ENCODE measurements at regions not wholly inside any gene's neighbourhood (a gene's known extent, or its start where the extent isn't known, plus 50 kb on each side); places are given as distances from the start of the nearest gene placed in this dataset.
A peak's percentile ranks its signal among the peaks of the same experiment; 100 is the strongest.

DNA sequence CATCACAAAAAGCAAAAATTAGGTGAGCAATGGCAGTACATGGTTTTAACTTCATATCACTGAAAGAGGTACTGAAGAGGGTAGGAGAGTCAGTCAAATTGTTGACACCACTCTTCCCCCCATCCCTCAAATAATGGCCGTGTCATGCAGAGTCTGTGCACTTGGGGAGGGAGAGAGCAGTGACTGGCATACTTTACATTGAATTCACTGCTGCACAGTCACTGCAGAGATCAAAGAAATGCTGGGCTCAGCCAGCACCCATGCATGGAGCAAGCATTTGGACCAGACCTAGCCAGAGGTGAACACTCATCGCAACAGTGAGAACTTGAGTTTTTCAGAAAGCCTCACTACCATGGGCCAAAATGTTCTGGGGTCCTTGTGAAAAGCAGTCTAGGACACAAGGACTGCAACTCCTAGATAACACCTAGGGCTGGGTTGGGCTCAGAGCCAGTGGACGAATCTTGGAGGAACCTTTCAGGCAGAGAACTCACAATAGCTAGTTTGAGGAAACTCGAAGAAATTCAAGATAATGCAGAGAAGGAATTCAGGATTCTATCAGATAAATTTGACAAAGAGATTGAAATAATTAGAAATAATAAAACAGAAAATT lies 112.9 kb downstream of the NR4A2 start (continued):
- TF ChIP-seq, protein P1, sequence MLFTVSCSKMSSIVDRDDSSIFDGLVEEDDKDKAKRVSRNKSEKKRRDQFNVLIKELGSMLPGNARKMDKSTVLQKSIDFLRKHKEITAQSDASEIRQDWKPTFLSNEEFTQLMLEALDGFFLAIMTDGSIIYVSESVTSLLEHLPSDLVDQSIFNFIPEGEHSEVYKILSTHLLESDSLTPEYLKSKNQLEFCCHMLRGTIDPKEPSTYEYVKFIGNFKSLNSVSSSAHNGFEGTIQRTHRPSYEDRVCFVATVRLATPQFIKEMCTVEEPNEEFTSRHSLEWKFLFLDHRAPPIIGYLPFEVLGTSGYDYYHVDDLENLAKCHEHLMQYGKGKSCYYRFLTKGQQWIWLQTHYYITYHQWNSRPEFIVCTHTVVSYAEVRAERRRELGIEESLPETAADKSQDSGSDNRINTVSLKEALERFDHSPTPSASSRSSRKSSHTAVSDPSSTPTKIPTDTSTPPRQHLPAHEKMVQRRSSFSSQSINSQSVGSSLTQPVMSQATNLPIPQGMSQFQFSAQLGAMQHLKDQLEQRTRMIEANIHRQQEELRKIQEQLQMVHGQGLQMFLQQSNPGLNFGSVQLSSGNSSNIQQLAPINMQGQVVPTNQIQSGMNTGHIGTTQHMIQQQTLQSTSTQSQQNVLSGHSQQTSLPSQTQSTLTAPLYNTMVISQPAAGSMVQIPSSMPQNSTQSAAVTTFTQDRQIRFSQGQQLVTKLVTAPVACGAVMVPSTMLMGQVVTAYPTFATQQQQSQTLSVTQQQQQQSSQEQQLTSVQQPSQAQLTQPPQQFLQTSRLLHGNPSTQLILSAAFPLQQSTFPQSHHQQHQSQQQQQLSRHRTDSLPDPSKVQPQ (CRISPR knock-in tag; IDR thresholded peaks at IDR 0.05; ENCODE audit: borderline replicate concordance): no peak
- no peak for TF ChIP-seq GATAD2A (IDR thresholded peaks at IDR 0.05)
- no peak for TF ChIP-seq ZNF347 (CRISPR knock-in tag; IDR thresholded peaks at IDR 0.05; ENCODE audit: low read depth)
- peak; percentile 22; the same call in 1 of the 2 replicates for TF ChIP-seq TAL1 (IDR thresholded peaks at IDR 0.05)
- TF ChIP-seq FOXA3 (CRISPR knock-in tag; conservative IDR thresholded peaks at IDR 0.05 in 1 of 2, IDR thresholded peaks at IDR 0.05 in 1 of 2): no peak
- TF ChIP-seq MECOM (CRISPR knock-in tag; IDR thresholded peaks at IDR 0.05): no peak
- TF ChIP-seq, protein P2, sequence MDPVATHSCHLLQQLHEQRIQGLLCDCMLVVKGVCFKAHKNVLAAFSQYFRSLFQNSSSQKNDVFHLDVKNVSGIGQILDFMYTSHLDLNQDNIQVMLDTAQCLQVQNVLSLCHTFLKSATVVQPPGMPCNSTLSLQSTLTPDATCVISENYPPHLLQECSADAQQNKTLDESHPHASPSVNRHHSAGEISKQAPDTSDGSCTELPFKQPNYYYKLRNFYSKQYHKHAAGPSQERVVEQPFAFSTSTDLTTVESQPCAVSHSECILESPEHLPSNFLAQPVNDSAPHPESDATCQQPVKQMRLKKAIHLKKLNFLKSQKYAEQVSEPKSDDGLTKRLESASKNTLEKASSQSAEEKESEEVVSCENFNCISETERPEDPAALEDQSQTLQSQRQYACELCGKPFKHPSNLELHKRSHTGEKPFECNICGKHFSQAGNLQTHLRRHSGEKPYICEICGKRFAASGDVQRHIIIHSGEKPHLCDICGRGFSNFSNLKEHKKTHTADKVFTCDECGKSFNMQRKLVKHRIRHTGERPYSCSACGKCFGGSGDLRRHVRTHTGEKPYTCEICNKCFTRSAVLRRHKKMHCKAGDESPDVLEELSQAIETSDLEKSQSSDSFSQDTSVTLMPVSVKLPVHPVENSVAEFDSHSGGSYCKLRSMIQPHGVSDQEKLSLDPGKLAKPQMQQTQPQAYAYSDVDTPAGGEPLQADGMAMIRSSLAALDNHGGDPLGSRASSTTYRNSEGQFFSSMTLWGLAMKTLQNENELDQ (CRISPR knock-in tag; IDR thresholded peaks at IDR 0.05; ENCODE audit: borderline replicate concordance): no peak
- no peak for TF ChIP-seq RFX1 (IDR thresholded peaks at IDR 0.05)
- TF ChIP-seq, protein P3, sequence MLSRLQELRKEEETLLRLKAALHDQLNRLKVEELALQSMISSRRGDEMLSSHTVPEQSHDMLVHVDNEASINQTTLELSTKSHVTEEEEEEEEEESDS (CRISPR knock-in tag; IDR thresholded peaks at IDR 0.05): no peak
- TF ChIP-seq SPI1 (IDR thresholded peaks at IDR 0.05; ENCODE audit: borderline replicate concordance, low read depth, low read length): no peak
- no peak for TF ChIP-seq OTX1 (CRISPR knock-in tag; IDR thresholded peaks at IDR 0.05)
- TF ChIP-seq, protein P4, sequence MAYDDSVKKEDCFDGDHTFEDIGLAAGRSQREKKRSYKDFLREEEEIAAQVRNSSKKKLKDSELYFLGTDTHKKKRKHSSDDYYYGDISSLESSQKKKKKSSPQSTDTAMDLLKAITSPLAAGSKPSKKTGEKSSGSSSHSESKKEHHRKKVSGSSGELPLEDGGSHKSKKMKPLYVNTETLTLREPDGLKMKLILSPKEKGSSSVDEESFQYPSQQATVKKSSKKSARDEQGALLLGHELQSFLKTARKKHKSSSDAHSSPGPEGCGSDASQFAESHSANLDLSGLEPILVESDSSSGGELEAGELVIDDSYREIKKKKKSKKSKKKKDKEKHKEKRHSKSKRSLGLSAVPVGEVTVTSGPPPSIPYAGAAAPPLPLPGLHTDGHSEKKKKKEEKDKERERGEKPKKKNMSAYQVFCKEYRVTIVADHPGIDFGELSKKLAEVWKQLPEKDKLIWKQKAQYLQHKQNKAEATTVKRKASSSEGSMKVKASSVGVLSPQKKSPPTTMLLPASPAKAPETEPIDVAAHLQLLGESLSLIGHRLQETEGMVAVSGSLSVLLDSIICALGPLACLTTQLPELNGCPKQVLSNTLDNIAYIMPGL (CRISPR knock-in tag; IDR thresholded peaks at IDR 0.05): no peak
- no peak for TF ChIP-seq CHD1 (IDR thresholded peaks at IDR 0.05; ENCODE audit: low read length)
- TF ChIP-seq, protein P5, sequence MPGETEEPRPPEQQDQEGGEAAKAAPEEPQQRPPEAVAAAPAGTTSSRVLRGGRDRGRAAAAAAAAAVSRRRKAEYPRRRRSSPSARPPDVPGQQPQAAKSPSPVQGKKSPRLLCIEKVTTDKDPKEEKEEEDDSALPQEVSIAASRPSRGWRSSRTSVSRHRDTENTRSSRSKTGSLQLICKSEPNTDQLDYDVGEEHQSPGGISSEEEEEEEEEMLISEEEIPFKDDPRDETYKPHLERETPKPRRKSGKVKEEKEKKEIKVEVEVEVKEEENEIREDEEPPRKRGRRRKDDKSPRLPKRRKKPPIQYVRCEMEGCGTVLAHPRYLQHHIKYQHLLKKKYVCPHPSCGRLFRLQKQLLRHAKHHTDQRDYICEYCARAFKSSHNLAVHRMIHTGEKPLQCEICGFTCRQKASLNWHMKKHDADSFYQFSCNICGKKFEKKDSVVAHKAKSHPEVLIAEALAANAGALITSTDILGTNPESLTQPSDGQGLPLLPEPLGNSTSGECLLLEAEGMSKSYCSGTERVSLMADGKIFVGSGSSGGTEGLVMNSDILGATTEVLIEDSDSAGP (CRISPR knock-in tag; IDR thresholded peaks at IDR 0.05): no peak
- TF ChIP-seq, protein P6, sequence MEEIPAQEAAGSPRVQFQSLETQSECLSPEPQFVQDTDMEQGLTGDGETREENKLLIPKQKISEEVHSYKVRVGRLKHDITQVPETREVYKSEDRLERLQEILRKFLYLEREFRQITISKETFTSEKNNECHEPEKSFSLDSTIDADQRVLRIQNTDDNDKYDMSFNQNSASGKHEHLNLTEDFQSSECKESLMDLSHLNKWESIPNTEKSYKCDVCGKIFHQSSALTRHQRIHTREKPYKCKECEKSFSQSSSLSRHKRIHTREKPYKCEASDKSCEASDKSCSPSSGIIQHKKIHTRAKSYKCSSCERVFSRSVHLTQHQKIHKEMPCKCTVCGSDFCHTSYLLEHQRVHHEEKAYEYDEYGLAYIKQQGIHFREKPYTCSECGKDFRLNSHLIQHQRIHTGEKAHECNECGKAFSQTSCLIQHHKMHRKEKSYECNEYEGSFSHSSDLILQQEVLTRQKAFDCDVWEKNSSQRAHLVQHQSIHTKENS (CRISPR knock-in tag; IDR thresholded peaks at IDR 0.05): no peak
- peak; percentile 44 for TF ChIP-seq ZNF316 (IDR thresholded peaks at IDR 0.05)
- no peak for TF ChIP-seq ZNF717 (CRISPR knock-in tag; IDR thresholded peaks at IDR 0.05)
- TF ChIP-seq THRAP3 (IDR thresholded peaks at IDR 0.05; ENCODE audit: borderline replicate concordance): no peak
- TF ChIP-seq SMARCA4 (IDR thresholded peaks at IDR 0.05): peak; percentile 35; the same call in 1 of the 2 replicates
- TF ChIP-seq NFE2 (IDR thresholded peaks at IDR 0.05; ENCODE audit: low read depth): peak; percentile 60
- no peak for TF ChIP-seq TCF7L2 (IDR thresholded peaks at IDR 0.05; ENCODE audit: low read depth, low read length)

Data from K562 (cell line).